ENCODE measurements at regions not wholly inside any gene's neighbourhood (a gene's known extent, or its start where the extent isn't known, plus 50 kb on each side); places are given as distances from the start of the nearest gene placed in this dataset.

DNA sequence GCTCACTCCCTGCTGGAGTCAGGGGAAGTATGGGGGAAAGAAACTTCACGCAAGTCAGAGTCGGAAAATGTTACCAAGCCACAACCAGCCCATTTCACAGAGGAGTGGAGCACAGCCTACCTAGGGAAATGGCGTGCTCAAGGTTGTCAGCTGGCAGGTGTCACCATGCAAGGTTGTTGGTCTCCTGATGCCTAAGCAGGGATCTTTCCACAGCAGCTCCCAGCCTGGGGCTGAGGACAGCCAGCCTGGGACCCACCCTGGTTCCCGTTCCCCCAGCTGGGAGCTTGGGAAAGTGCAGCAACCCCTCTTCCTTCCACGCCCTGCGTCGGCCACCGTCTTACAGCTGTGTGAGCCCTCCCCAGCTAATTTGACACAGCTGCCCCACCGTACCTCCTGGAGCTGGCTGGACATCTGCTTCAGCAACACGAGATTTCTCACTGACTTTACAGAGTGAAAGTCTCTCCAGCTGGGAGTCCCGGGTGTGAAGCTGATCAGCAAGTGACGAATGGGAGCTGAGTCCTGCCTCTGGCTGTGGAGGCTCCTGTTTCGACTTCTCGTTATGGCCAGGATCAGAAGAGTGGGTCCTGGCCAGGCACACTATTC, 224.6 kb upstream of the RAB4A start:
- Histone ChIP-seq H3K9me3 (no peaks in the 10 kb centered on the region), H3K27ac (no peak overlapping the region), H3K4me1 (no peaks in the 10 kb centered on the region), H3K36me3 (no peaks in the 10 kb centered on the region), H3K4me3 (no peak overlapping the region), H3K27me3 (no peaks in the 10 kb centered on the region)
- TF ChIP-seq POLR2AphosphoS5 (IDR thresholded peaks at IDR 0.05), result no peak
- TF ChIP-seq POLR2A (IDR thresholded peaks at IDR 0.05), result no peak
- TF ChIP-seq, protein P1, sequence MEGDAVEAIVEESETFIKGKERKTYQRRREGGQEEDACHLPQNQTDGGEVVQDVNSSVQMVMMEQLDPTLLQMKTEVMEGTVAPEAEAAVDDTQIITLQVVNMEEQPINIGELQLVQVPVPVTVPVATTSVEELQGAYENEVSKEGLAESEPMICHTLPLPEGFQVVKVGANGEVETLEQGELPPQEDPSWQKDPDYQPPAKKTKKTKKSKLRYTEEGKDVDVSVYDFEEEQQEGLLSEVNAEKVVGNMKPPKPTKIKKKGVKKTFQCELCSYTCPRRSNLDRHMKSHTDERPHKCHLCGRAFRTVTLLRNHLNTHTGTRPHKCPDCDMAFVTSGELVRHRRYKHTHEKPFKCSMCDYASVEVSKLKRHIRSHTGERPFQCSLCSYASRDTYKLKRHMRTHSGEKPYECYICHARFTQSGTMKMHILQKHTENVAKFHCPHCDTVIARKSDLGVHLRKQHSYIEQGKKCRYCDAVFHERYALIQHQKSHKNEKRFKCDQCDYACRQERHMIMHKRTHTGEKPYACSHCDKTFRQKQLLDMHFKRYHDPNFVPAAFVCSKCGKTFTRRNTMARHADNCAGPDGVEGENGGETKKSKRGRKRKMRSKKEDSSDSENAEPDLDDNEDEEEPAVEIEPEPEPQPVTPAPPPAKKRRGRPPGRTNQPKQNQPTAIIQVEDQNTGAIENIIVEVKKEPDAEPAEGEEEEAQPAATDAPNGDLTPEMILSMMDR (IDR thresholded peaks at IDR 0.05), result no peak
- no peak for TF ChIP-seq EP300 (IDR thresholded peaks at IDR 0.05)
- intact Hi-C loops (cut with DNase I), result no loop called here
- DNase-seq, result no peak
- 78 to 84% methylated on average over 14 of the region's 14 CpGs for WGBS, 2 donors

DNA sequence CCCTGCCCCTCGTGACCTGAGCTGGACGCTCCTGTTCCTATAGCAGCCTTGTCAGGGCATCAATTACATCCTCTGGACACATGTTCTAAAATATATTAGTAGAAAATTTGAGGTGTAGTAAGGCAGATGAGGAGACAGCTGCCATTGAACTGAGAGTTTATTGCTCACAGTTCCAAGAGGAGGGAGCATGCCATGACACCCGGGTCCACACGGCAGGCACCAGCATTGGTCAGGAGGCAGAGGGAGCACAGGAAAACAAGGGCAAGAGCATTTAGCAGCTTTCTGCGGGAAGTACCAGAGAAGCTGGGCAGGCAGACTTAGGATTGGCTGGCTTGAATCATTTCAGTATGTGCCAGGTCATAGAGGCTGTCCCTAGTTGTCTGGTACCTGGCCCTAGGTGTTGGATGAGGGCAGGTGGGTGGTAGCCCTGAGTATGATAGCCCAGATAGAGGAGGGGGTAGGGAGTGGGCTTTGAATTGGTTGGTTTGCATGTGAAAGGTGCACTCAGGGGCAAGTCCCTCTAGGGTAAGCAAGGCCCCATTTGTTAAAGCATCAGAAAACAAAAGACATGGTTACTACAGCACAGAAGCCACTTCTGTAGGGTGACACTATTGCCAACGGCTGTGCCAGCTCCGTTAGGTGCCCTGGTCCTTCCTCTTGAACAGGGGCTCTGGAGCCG, 223.6 kb upstream of the RAB4A start:
- no peaks in the 10 kb centered on the region for H3K27me3 ChIP-seq
- TF ChIP-seq POLR2A (IDR thresholded peaks at IDR 0.05), result no peak
- TF ChIP-seq, protein P1 (IDR thresholded peaks at IDR 0.05), result no peak
- no peak for TF ChIP-seq POLR2AphosphoS5 (IDR thresholded peaks at IDR 0.05)
- TF ChIP-seq EP300 (IDR thresholded peaks at IDR 0.05), result no peak
- H3K9me3 ChIP-seq, result no peaks in the 10 kb centered on the region
- no peaks in the 10 kb centered on the region for H3K36me3 ChIP-seq
- no peaks in the 10 kb centered on the region for H3K4me1 ChIP-seq
- no peak overlapping the region for H3K4me3 ChIP-seq
- DNase-seq, result no peak
- 93 to 96% methylated on average over 8 of the region's 8 CpGs for WGBS, 2 donors
- intact Hi-C loops (cut with DNase I), result no loop called here
- H3K27ac ChIP-seq, result no peak overlapping the region

DNA sequence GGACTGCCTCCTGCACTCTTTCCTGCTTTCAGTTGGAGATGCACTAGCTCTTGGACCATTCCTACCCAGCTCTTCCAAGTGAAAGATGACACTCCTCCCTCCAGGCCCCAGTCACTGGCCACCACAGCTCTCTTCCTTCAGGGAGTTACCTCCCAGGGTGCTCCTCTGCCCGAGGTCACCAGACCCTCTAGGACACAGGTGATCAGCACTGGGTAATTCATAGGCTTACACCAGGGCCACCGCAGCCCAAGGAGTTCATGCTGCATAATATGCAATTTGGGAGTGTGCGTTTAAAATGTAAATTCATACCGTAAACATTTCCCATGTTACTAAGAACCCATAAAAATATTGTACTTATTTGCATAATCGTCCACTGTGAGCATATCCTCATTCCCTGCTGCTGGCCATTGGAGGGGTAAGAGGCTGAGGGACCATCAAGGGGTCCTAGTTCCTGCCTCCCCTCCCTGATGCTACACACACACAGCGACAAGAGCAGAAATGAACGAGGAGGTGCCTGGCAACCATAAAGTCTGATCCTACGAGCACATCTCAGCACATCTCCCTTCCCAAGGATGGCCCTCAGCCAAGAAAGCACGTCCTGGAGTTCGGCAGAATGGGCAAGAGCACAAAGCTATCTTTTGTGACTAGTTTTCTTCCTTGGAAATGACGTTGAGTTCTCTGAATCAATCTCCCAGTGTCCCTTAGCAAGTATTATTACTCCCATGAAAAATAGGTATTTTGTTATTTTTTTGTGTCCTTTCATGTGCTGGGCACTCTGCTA, 222.9 kb upstream of the RAB4A start:
- intact Hi-C loops (cut with DNase I), result no loop called here
- TF ChIP-seq EP300 (IDR thresholded peaks at IDR 0.05) (no peak), POLR2A (IDR thresholded peaks at IDR 0.05) (no peak), POLR2AphosphoS5 (IDR thresholded peaks at IDR 0.05) (no peak)
- TF ChIP-seq, protein P1 (IDR thresholded peaks at IDR 0.05), result no peak
- no peaks in the 10 kb centered on the region for H3K27me3 ChIP-seq
- H3K27ac ChIP-seq, result no peak overlapping the region
- WGBS, 2 donors, result 83 to 85% methylated on average over 11 of the region's 11 CpGs
- DNase-seq, result no peak
- H3K9me3 ChIP-seq, result no peaks in the 10 kb centered on the region
- no peak overlapping the region for H3K4me3 ChIP-seq
- H3K4me1 ChIP-seq, result no peaks in the 10 kb centered on the region
- H3K36me3 ChIP-seq, result no peaks in the 10 kb centered on the region

DNA sequence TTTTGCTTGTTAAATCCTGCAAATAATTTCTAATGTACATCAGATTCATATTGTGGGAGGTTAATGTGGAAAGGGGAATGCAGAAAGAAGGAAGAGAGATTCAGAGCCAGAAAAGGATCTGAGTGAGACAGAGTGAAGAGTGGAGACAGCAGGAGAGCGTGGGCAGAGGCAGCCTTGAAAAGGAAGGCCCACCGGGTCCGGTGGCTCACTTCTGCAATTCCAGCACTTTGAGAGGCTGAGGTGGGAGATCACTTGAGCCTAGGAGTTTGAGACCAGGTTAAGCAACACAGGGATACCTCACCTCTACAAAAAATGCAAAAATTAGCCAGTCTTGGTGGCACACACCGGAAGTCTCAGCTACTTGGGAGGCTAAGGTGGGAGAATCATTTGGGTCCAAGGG, 222.0 kb upstream of the RAB4A start:
- 95 to 98% methylated on average over 4 of the region's 4 CpGs for WGBS, 2 donors
- intact Hi-C loops (cut with DNase I), result no loop called here
- H3K27ac ChIP-seq, result no peak overlapping the region
- H3K4me3 ChIP-seq, result no peak overlapping the region
- H3K27me3 ChIP-seq, result no peaks in the 10 kb centered on the region
- no peaks in the 10 kb centered on the region for H3K9me3 ChIP-seq
- TF ChIP-seq, protein P1 (IDR thresholded peaks at IDR 0.05), result no peak
- TF ChIP-seq POLR2A (IDR thresholded peaks at IDR 0.05) (no peak), EP300 (IDR thresholded peaks at IDR 0.05) (no peak), POLR2AphosphoS5 (IDR thresholded peaks at IDR 0.05) (no peak)
- no peaks in the 10 kb centered on the region for H3K36me3 ChIP-seq
- H3K4me1 ChIP-seq, result no peaks in the 10 kb centered on the region
- no peak for DNase-seq

Measured in sigmoid colon (tissue), 6 donors.